GM12878 (cell line): ENCODE measurements at regions not wholly inside any gene's neighbourhood (a gene's known extent, or its start where the extent isn't known, plus 50 kb on each side); places are given as distances from the start of the nearest gene placed in this dataset.

Experiments
- ATAC-seq: fragments of 200-7000 bp; cut with Tn5 transposase; 3 replicates; pipeline ENCODE4 v1.9.1; 2020; ENCODE audit warnings: mild to moderate bottlenecking, moderate library complexity
- BruUV-seq: library from RNA; stranded (reverse); fragments of 400-500 nt; replicated peaks from 2 replicates; lab custom pipeline; 2021; lab: Mats Ljungman, UMichigan
- CTCF ChIA-PET: fragments of 300-600 bp; sonication (Branson Sonifier 250); formaldehyde crosslinking; extraction: SDS; loops from one replicate; lab custom pipeline; 2021; ENCODE audit warnings: inconsistent platforms; lab: Yijun Ruan, JAX
- POLR2A ChIA-PET: fragments of 350-600 bp; formaldehyde crosslinking; extraction: SDS; loops from one replicate; lab custom pipeline; 2021; ENCODE audit warnings: inconsistent platforms; lab: Charles Lee
- RAD21 ChIA-PET: fragments of 300-600 bp; sonication (Branson Sonifier 250); formaldehyde crosslinking; loops from one replicate; lab custom pipeline; 2023; ENCODE audit warnings: antibody characterized with exemption; ENCODE audit not compliant: unreplicated experiment; lab: Charles Lee
- SMC1A ChIA-PET: fragments of 300-600 bp; sonication (Branson Sonifier 250); formaldehyde crosslinking; loops from one replicate; lab custom pipeline; 2023; ENCODE audit not compliant: unreplicated experiment, uncharacterized antibody; lab: Charles Lee
- DNase-seq: peaks from one replicate; pipeline ENCODE4 v3.0.0-alpha.2; 2011; ENCODE audit warnings: low read depth, low spot score
- FAIRE-seq: peaks from 3 replicates; lab custom pipeline; 2011; peaks lifted over from hg19 to GRCh38; lab: Jason Lieb, UNC
- H2AFZ ChIP-seq: 2 replicates; pipeline ENCODE4 v1.6.0; 2011; ENCODE audit warnings: low read depth, low read length, control low read depth; ENCODE audit not compliant: control insufficient read depth
- H3K27ac ChIP-seq: 2 replicates; pipeline ENCODE4 v1.5.1; 2011; ENCODE audit warnings: control low read depth; ENCODE audit not compliant: control insufficient read depth, insufficient read depth
- H3K27me3 ChIP-seq, 2 experiments: replicated peaks in 1 of 2; 2 replicates each; pipeline versions ENCODE4 v1.6.0 to v1.6.1; 2011; ENCODE audit warnings: low read length in 1 of 2; ENCODE audit not compliant: control insufficient read depth in 2 of 2, insufficient read depth in 2 of 2
- H3K36me3 ChIP-seq, 2 experiments: 2 replicates each; pipeline ENCODE4 v1.5.1; 2011; ENCODE audit warnings: low read length in 1 of 2; ENCODE audit not compliant: control insufficient read depth in 2 of 2, insufficient read depth in 2 of 2
- H3K4me1 ChIP-seq: 2 replicates; pipeline ENCODE4 v1.6.1; 2011; ENCODE audit warnings: mild to moderate bottlenecking, low read length, moderate library complexity, mixed read lengths; ENCODE audit not compliant: control insufficient read depth, insufficient read depth
- H3K4me2 ChIP-seq: 2 replicates; pipeline ENCODE4 v1.6.0; 2011; ENCODE audit warnings: control low read depth; ENCODE audit not compliant: control insufficient read depth, insufficient read depth
- H3K4me3 ChIP-seq: fragments of 200-600 bp; sonication (generic); 2 replicates; pipeline ENCODE4 v1.5.1; 2016
- H3K79me2 ChIP-seq: 2 replicates; pipeline ENCODE4 v1.6.0; 2011; ENCODE audit warnings: low read length; ENCODE audit not compliant: control insufficient read depth, insufficient read depth
- H3K9ac ChIP-seq: 2 replicates; pipeline ENCODE4 v1.8.0; 2011; ENCODE audit warnings: low read length, control low read depth, mixed read lengths; ENCODE audit not compliant: control insufficient read depth, insufficient read depth
- H3K9me3 ChIP-seq: replicated peaks from 3 replicates; pipeline ENCODE4 v1.5.1; 2011; ENCODE audit warnings: mild to moderate bottlenecking, low read length; ENCODE audit not compliant: control insufficient read depth, insufficient read depth
- H4K20me1 ChIP-seq: 2 replicates; pipeline ENCODE4 v1.6.0; 2011; ENCODE audit not compliant: control insufficient read depth, insufficient read depth
- ASH2L ChIP-seq: fragments of 300-600, 200-600 bp; sonication (generic); IDR thresholded peaks from 2 replicates; pipeline ENCODE4 v1.6.1; 2017; ENCODE audit warnings: low read depth, mild to moderate bottlenecking, borderline replicate concordance
- CEBPZ ChIP-seq: fragments of 150-350 bp; IDR thresholded peaks from 2 replicates; pipeline ENCODE4 v1.6.1; 2016; ENCODE audit warnings: low read depth, low read length
- CHD2 ChIP-seq: IDR thresholded peaks from 2 replicates; pipeline ENCODE4 v1.6.1; 2011; ENCODE audit warnings: low read depth, low read length, improper control_type of control experiment, borderline replicate concordance
- CTCF ChIP-seq, 3 experiments: IDR thresholded peaks in 2 of 3; conservative IDR thresholded peaks in 1 of 3; 2 replicates each; pipeline ENCODE4 v1.5.1; 2011; ENCODE audit warnings: low read depth in 3 of 3, low read length in 3 of 3, mild to moderate bottlenecking in 3 of 3, control low read depth in 2 of 3, moderate library complexity in 2 of 3, inconsistent platforms in 1 of 3, mixed read lengths in 1 of 3; ENCODE audit not compliant: control insufficient read depth in 2 of 3, insufficient read depth in 1 of 3; ENCODE audit errors: extremely low read depth in 1 of 3
- ELK1 ChIP-seq: IDR thresholded peaks from 2 replicates; pipeline ENCODE4 v1.6.1; 2012; ENCODE audit warnings: low read depth, low read length, improper control_type of control experiment
- ETV6 ChIP-seq, 2 experiments: fragments of 450-650 bp in 1 of 2; IDR thresholded peaks in 1 of 2; conservative IDR thresholded peaks in 1 of 2; 2 replicates each; pipeline ENCODE4 v1.6.1; 2014; ENCODE audit warnings: antibody characterized with exemption in 1 of 2, borderline replicate concordance in 1 of 2, low read depth in 1 of 2, mild to moderate bottlenecking in 1 of 2, moderate library complexity in 1 of 2
- HDAC2 ChIP-seq: fragments of 200-600 bp; sonication (generic); IDR thresholded peaks from 2 replicates; pipeline ENCODE4 v1.6.1; 2017
- PBX3 ChIP-seq: IDR thresholded peaks from 2 replicates; pipeline ENCODE4 v1.6.1; 2011; ENCODE audit warnings: mild to moderate bottlenecking, low read depth, low read length, moderate library complexity; ENCODE audit not compliant: insufficient replicate concordance
- POLR2A ChIP-seq: IDR thresholded peaks from 2 replicates; pipeline ENCODE4 v1.6.1; 2011; ENCODE audit warnings: low read depth, mild to moderate bottlenecking, low read length
- RELA ChIP-seq: fragments of 450-650 bp; IDR thresholded peaks from 2 replicates; pipeline ENCODE4 v1.8.0; 2014; ENCODE audit warnings: borderline replicate concordance; ENCODE audit not compliant: partially characterized antibody
- SP1 ChIP-seq: IDR thresholded peaks from one replicate; pipeline ENCODE4 v1.6.1; 2011; ENCODE audit warnings: low read depth, low read length
- USF2 ChIP-seq: IDR thresholded peaks from 2 replicates; pipeline ENCODE4 v1.6.1; 2011; ENCODE audit warnings: low read depth, low read length, improper control_type of control experiment, borderline replicate concordance
- ZNF384 ChIP-seq: IDR thresholded peaks from 2 replicates; pipeline ENCODE4 v1.6.1; 2012; ENCODE audit warnings: low read depth, mild to moderate bottlenecking, low read length, improper control_type of control experiment, borderline replicate concordance
- ZSCAN29 ChIP-seq: fragments of 450-650 bp; IDR thresholded peaks from 2 replicates; pipeline ENCODE4 v1.6.1; 2017; ENCODE audit warnings: mild to moderate bottlenecking, moderate library complexity
- WGBS: methylation state at CpG from one replicate; pipeline ENCODE4 v1.1.6; 2016; ENCODE audit warnings: low lambda C conversion rate; ENCODE audit not compliant: insufficient replicate concordance, insufficient coverage; ENCODE audit errors: missing lambda C conversion rate; 5-methylcytosine and 5-hydroxymethylcytosine counted together
- in situ Hi-C: fragments of 300-500 bp; cut with MboI; formaldehyde crosslinking; loops from 9 replicates; pipeline ENCODE4 v1.14.3; 2018; ENCODE audit warnings: mixed read lengths
- intact Hi-C: fragments of 100-400 bp; cut with micrococcal nuclease; formaldehyde crosslinking; loops from one replicate; pipeline ENCODE4 v1.14.2; 2022; ENCODE audit not compliant: unreplicated experiment

GRCh38 chr7:142450695-142451094, 192.8 kb upstream of the PRSS58 start (continued):
- TF ChIP-seq CTCF (IDR thresholded peaks at IDR 0.05 in 2 of 3, conservative IDR thresholded peaks at IDR 0.05 in 1 of 3; ENCODE audit: control insufficient read depth in 2 of 3, extremely low read depth in 1 of 3, insufficient read depth in 1 of 3, low read depth in 3 of 3, low read length in 3 of 3) = no peak
- no peak for TF ChIP-seq USF2
- TF ChIP-seq RELA = no peak
- no peak for TF ChIP-seq SP1
- no peak for TF ChIP-seq ETV6 (conservative IDR thresholded peaks at IDR 0.05 in 1 of 2, IDR thresholded peaks at IDR 0.05 in 1 of 2; ENCODE audit: borderline replicate concordance in 1 of 2, low read depth in 1 of 2)

GRCh38 chr7:142450206-142450605, 192.3 kb upstream of the PRSS58 start:
- no peaks in the 10 kb centered on the region for H3K4me1 ChIP-seq
- H3K4me2 ChIP-seq = no peak overlapping the region
- no peak for ATAC-seq
- in situ Hi-C loops = no loop called here
- no peak for FAIRE-seq
- intact Hi-C loops = no loop called here
- no peak overlapping the region for H3K27ac ChIP-seq
- no TSS peak for BruUV-seq
- H3K27me3 ChIP-seq = peaks cover 0 to 4% of the 10 kb centered on the region in 2 experiments; a peak in 2 of 4 replicates
- H3K9ac ChIP-seq = no peak overlapping the region
- no peaks in the 10 kb centered on the region for H4K20me1 ChIP-seq
- H2AFZ ChIP-seq = no peak overlapping the region
- no peaks in the 10 kb centered on the region for H3K79me2 ChIP-seq
- H3K4me3 ChIP-seq = no peak overlapping the region
- ChIA-PET POLR2A (no interaction called here), CTCF (no interaction called here), SMC1A (no interaction called here), RAD21 (no interaction called here)
- DNase-seq = no peak
- 16% methylated on average over 8 of the region's 8 CpGs for WGBS
- no peaks in the 10 kb centered on the region for H3K36me3 ChIP-seq
- no peaks in the 10 kb centered on the region for H3K9me3 ChIP-seq
- no peak for TF ChIP-seq ASH2L
- no peak for TF ChIP-seq CEBPZ
- no peak for TF ChIP-seq PBX3
- no peak for TF ChIP-seq ZNF384
- TF ChIP-seq HDAC2 = no peak
- TF ChIP-seq ELK1 = no peak
- TF ChIP-seq POLR2A = no peak
- no peak for TF ChIP-seq CHD2
- no peak for TF ChIP-seq ZSCAN29
